Trophoblast cell (in vitro differentiated cells and primary cell): ENCODE measurements at regions not wholly inside any gene's neighbourhood (a gene's known extent, or its start where the extent isn't known, plus 50 kb on each side); places are given as distances from the start of the nearest gene placed in this dataset.

Experiments
- DNase-seq, 2 donors: peaks; one replicate each; pipeline ENCODE4 v3.0.0-alpha.2; 2016
- H2AFZ ChIP-seq: 2 replicates; pipeline ENCODE4 v1.6.1; 2013; ENCODE audit warnings: low read length, moderate library complexity, mild to moderate bottlenecking; ENCODE audit not compliant: insufficient read depth, poor library complexity
- H2AK5ac ChIP-seq: 2 replicates; pipeline ENCODE4 v1.6.1; 2013; ENCODE audit warnings: mild to moderate bottlenecking, low read length
- H2BK120ac ChIP-seq: 2 replicates; pipeline ENCODE4 v1.6.1; 2013; ENCODE audit warnings: low read length, mild to moderate bottlenecking, moderate library complexity; ENCODE audit not compliant: insufficient read depth, poor library complexity
- H2BK12ac ChIP-seq: 2 replicates; pipeline ENCODE4 v1.6.1; 2013; ENCODE audit warnings: mild to moderate bottlenecking, low read length, moderate library complexity
- H2BK5ac ChIP-seq: 2 replicates; pipeline ENCODE4 v1.6.1; 2013; ENCODE audit warnings: low read length, low read depth, moderate library complexity, mild to moderate bottlenecking; ENCODE audit not compliant: poor library complexity
- H3K14ac ChIP-seq: 2 replicates; pipeline ENCODE4 v1.6.1; 2013; ENCODE audit warnings: mild to moderate bottlenecking, low read length
- H3K18ac ChIP-seq: 2 replicates; pipeline ENCODE4 v1.6.1; 2013; ENCODE audit warnings: mild to moderate bottlenecking, low read length
- H3K23ac ChIP-seq: 2 replicates; pipeline ENCODE4 v1.6.1; 2013; ENCODE audit warnings: low read length
- H3K27ac ChIP-seq: 2 replicates; pipeline ENCODE4 v1.5.1; 2013; ENCODE audit warnings: low read depth, mild to moderate bottlenecking, inconsistent platforms, low read length, moderate library complexity
- H3K27me3 ChIP-seq: 2 replicates; pipeline ENCODE4 v1.6.1; 2013; ENCODE audit warnings: inconsistent platforms, mild to moderate bottlenecking, low read length, moderate library complexity; ENCODE audit not compliant: insufficient read depth
- H3K36me3 ChIP-seq, 2 experiments: 1 replicate in 1 of 2; 2 replicates in 1 of 2; pipeline ENCODE4 v1.6.1; 2013; ENCODE audit warnings: low read length in 2 of 2, mild to moderate bottlenecking in 2 of 2, moderate library complexity in 1 of 2; ENCODE audit not compliant: insufficient read depth in 2 of 2, control insufficient read depth in 1 of 2
- H3K4ac ChIP-seq: 2 replicates; pipeline ENCODE4 v1.6.1; 2013; ENCODE audit warnings: low read depth, mild to moderate bottlenecking, low read length, moderate library complexity
- H3K4me1 ChIP-seq, 2 experiments: 1 replicate in 1 of 2; 2 replicates in 1 of 2; pipeline ENCODE4 v1.6.1; 2013; ENCODE audit warnings: low read length in 2 of 2, mild to moderate bottlenecking in 2 of 2, moderate library complexity in 1 of 2; ENCODE audit not compliant: insufficient read depth in 2 of 2, control insufficient read depth in 1 of 2
- H3K4me2 ChIP-seq: 2 replicates; pipeline ENCODE4 v1.6.1; 2013; ENCODE audit warnings: inconsistent platforms, mild to moderate bottlenecking, low read length, moderate library complexity
- H3K4me3 ChIP-seq: 2 replicates; pipeline ENCODE4 v1.5.1; 2013; ENCODE audit warnings: mild to moderate bottlenecking, low read depth, low read length, inconsistent platforms
- H3K79me1 ChIP-seq: one replicate; pipeline ENCODE4 v1.6.1; 2013; ENCODE audit warnings: low read length
- H3K79me2 ChIP-seq: 2 replicates; pipeline ENCODE4 v1.6.1; 2013; ENCODE audit warnings: low read length, mild to moderate bottlenecking; ENCODE audit not compliant: control insufficient read depth, insufficient read depth, poor library complexity
- H3K9ac ChIP-seq: 2 replicates; pipeline ENCODE4 v1.6.1; 2013; ENCODE audit warnings: mild to moderate bottlenecking, low read length
- H3K9me3 ChIP-seq: 2 replicates; pipeline ENCODE4 v1.6.1; 2013; ENCODE audit warnings: low read depth, mild to moderate bottlenecking, control low read depth, inconsistent platforms, low read length; ENCODE audit not compliant: insufficient read depth
- H4K12ac ChIP-seq: 2 replicates; pipeline ENCODE4 v1.6.1; 2013; ENCODE audit warnings: low read depth, mild to moderate bottlenecking, low read length, moderate library complexity
- H4K8ac ChIP-seq: 2 replicates; pipeline ENCODE4 v1.6.1; 2013; ENCODE audit warnings: low read depth, mild to moderate bottlenecking, low read length, moderate library complexity
- H4K91ac ChIP-seq: one replicate; pipeline ENCODE4 v1.6.1; 2013; ENCODE audit warnings: low read depth, mild to moderate bottlenecking, low read length, moderate library complexity
- WGBS: extraction: QIAGEN DNeasy Blood & Tissue Kit; methylation state at CpG from one replicate; pipeline ENCODE4 v1.1.7; 2013; ENCODE audit warnings: missing lambda C conversion rate; ENCODE audit not compliant: insufficient read length, insufficient coverage; ENCODE audit errors: extremely low coverage; 5-methylcytosine and 5-hydroxymethylcytosine counted together

GRCh38 chr18:40063488-40063887 lies 1891.5 kb upstream of the PIK3C3 start:
- no peaks in the 10 kb centered on the region for H3K79me1 ChIP-seq
- H3K18ac ChIP-seq: no peak overlapping the region
- H4K12ac ChIP-seq: no peak overlapping the region
- H3K4me2 ChIP-seq: no peak overlapping the region
- no peak overlapping the region for H3K27ac ChIP-seq
- no peak overlapping the region for H2BK12ac ChIP-seq
- H4K91ac ChIP-seq: no peak overlapping the region
- H2AFZ ChIP-seq: no peak overlapping the region
- H3K23ac ChIP-seq: no peak overlapping the region
- no peak overlapping the region for H3K4me3 ChIP-seq
- no peak for DNase-seq
- H3K4ac ChIP-seq: no peak overlapping the region
- H3K27me3 ChIP-seq: no peaks in the 10 kb centered on the region
- H3K4me1 ChIP-seq: no peaks in the 10 kb centered on the region
- H2AK5ac ChIP-seq: no peak overlapping the region
- H3K14ac ChIP-seq: no peak overlapping the region
- no peak overlapping the region for H2BK5ac ChIP-seq
- no peak overlapping the region for H4K8ac ChIP-seq
- H3K9ac ChIP-seq: no peak overlapping the region
- H3K9me3 ChIP-seq: no peaks in the 10 kb centered on the region
- H3K36me3 ChIP-seq: no peaks in the 10 kb centered on the region
- no peak overlapping the region for H2BK120ac ChIP-seq
- H3K79me2 ChIP-seq: no peaks in the 10 kb centered on the region

- Histone ChIP-seq H4K8ac (no peak overlapping the region), H3K36me3 (no peaks in the 10 kb centered on the region), H3K23ac (no peak overlapping the region), H4K91ac (no peak overlapping the region), H2BK12ac (no peak overlapping the region), H3K4me1 (peaks cover 0 to 3% of the 10 kb centered on the region in 2 experiments), H3K4me3 (no peak overlapping the region), H2AK5ac (no peak overlapping the region), H3K79me2 (no peaks in the 10 kb centered on the region), H4K12ac (no peak overlapping the region), H3K4ac (no peak overlapping the region), H3K18ac (no peak overlapping the region), H2BK5ac (no peak overlapping the region), H3K4me2 (no peak overlapping the region), H2AFZ (no peak overlapping the region), H3K14ac (no peak overlapping the region), H3K27ac (no peak overlapping the region), H3K9me3 (no peaks in the 10 kb centered on the region), H3K9ac (no peak overlapping the region), H2BK120ac (no peak overlapping the region), H3K27me3 (no peaks in the 10 kb centered on the region), H3K79me1 (no peaks in the 10 kb centered on the region)
- DNase-seq: no peak
- WGBS: no CpG with 5 or more reads among the region's 2 CpGs
Measured at GRCh38 chr18:40061086-40061485, 1893.9 kb upstream of the PIK3C3 start.

GRCh38 chr18:40060562-40060961 lies 1894.5 kb upstream of the PIK3C3 start:
- Histone ChIP-seq H3K79me1 (no peaks in the 10 kb centered on the region), H2BK120ac (no peak overlapping the region), H3K4me2 (no peak overlapping the region), H3K18ac (no peak overlapping the region), H4K91ac (no peak overlapping the region), H2AK5ac (no peak overlapping the region), H3K27me3 (no peaks in the 10 kb centered on the region), H3K23ac (no peak overlapping the region), H3K36me3 (no peaks in the 10 kb centered on the region), H2BK12ac (no peak overlapping the region), H4K12ac (no peak overlapping the region), H2AFZ (no peak overlapping the region), H2BK5ac (no peak overlapping the region), H3K9ac (no peak overlapping the region), H3K4ac (no peak overlapping the region), H3K9me3 (no peaks in the 10 kb centered on the region), H3K4me3 (no peak overlapping the region), H3K14ac (no peak overlapping the region), H3K79me2 (no peaks in the 10 kb centered on the region), H3K4me1 (peaks cover 0 to 3% of the 10 kb centered on the region in 2 experiments), H3K27ac (no peak overlapping the region), H4K8ac (no peak overlapping the region)
- no peak for DNase-seq
- no CpG with 5 or more reads among the region's 1 CpG for WGBS

- no peak overlapping the region for H2AK5ac ChIP-seq
- no peak for DNase-seq
- no peak overlapping the region for H3K27ac ChIP-seq
- no peaks in the 10 kb centered on the region for H3K27me3 ChIP-seq
- no peak overlapping the region for H3K4me3 ChIP-seq
- H3K4me2 ChIP-seq: no peak overlapping the region
- H3K36me3 ChIP-seq: no peaks in the 10 kb centered on the region
- H4K8ac ChIP-seq: no peak overlapping the region
- no CpG with 5 or more reads among the region's 3 CpGs for WGBS
- H3K4ac ChIP-seq: no peak overlapping the region
- H3K79me2 ChIP-seq: no peaks in the 10 kb centered on the region
- H2BK12ac ChIP-seq: no peak overlapping the region
- no peak overlapping the region for H3K23ac ChIP-seq
- no peak overlapping the region for H3K14ac ChIP-seq
- no peaks in the 10 kb centered on the region for H3K79me1 ChIP-seq
- H3K9ac ChIP-seq: no peak overlapping the region
- no peaks in the 10 kb centered on the region for H3K9me3 ChIP-seq
- no peak overlapping the region for H2AFZ ChIP-seq
- no peak overlapping the region for H2BK120ac ChIP-seq
- no peak overlapping the region for H4K12ac ChIP-seq
- no peak overlapping the region for H4K91ac ChIP-seq
- H3K4me1 ChIP-seq: peaks cover 0 to 3% of the 10 kb centered on the region in 2 experiments
- no peak overlapping the region for H3K18ac ChIP-seq
- H2BK5ac ChIP-seq: no peak overlapping the region
Measured at GRCh38 chr18:40058811-40059570, 1896.0 kb upstream of the PIK3C3 start.
